ENCODE measurements at regions not wholly inside any gene's neighbourhood (a gene's known extent, or its start where the extent isn't known, plus 50 kb on each side); places are given as distances from the start of the nearest gene placed in this dataset.

- Histone ChIP-seq H3K27me3 (ENCODE audit: low read depth) (no peaks in the 10 kb centered on the region), H3K9me3 (no peaks in the 10 kb centered on the region), H3K4me1 (no peaks in the 10 kb centered on the region), H3K4me3 (no peak overlapping the region), H3K36me3 (replicated peaks) (no peaks in the 10 kb centered on the region)
- DNase-seq (ENCODE audit: low spot score in 2 of 2): no peak
- in situ Hi-C loops (cut with MboI; ENCODE audit: low sequenced_read_pairs): no loop called here
These were observed 124.5 kb downstream of the LRIG3 start for GRCh38 chr12:58795825-58796224.

- no peaks in the 10 kb centered on the region for H3K27me3 ChIP-seq (ENCODE audit: low read depth)
- H3K36me3 ChIP-seq (replicated peaks): no peaks in the 10 kb centered on the region
- H3K4me1 ChIP-seq: no peaks in the 10 kb centered on the region
- in situ Hi-C loops (cut with MboI; ENCODE audit: low sequenced_read_pairs): no loop called here
- no peak overlapping the region for H3K4me3 ChIP-seq
- no peak for DNase-seq (ENCODE audit: low spot score in 2 of 2)
- no peaks in the 10 kb centered on the region for H3K9me3 ChIP-seq
These were observed 118.3 kb downstream of the LRIG3 start for GRCh38 chr12:58801986-58802385.

- 0 out of 2 replicates have a peak, but pooled peaks cover 4% of the 10 kb centered on the region for H3K27me3 ChIP-seq (ENCODE audit: low read depth)
- no peak for DNase-seq (ENCODE audit: low spot score in 2 of 2)
- in situ Hi-C loops (cut with MboI; ENCODE audit: low sequenced_read_pairs): no loop called here
These were observed 116.4 kb downstream of the LRIG3 start for GRCh38 chr12:58803908-58804307.

GRCh38 chr12:58804749-58805148, 115.6 kb downstream of the LRIG3 start:
- H3K4me1 ChIP-seq: no peaks in the 10 kb centered on the region
- H3K4me3 ChIP-seq: no peak overlapping the region
- H3K9me3 ChIP-seq: no peaks in the 10 kb centered on the region
- DNase-seq (ENCODE audit: low spot score in 2 of 2): peak; percentile 8 to 15
- H3K27me3 ChIP-seq (ENCODE audit: low read depth): 0 out of 2 replicates have a peak, but pooled peaks cover 4% of the 10 kb centered on the region
- in situ Hi-C loops (cut with MboI; ENCODE audit: low sequenced_read_pairs): no loop called here
- no peaks in the 10 kb centered on the region for H3K36me3 ChIP-seq (replicated peaks)

More at GRCh38 chr12:58803908-58804307, 116.4 kb downstream of the LRIG3 start:
- no peaks in the 10 kb centered on the region for H3K9me3 ChIP-seq
- no peak overlapping the region for H3K4me3 ChIP-seq
- H3K36me3 ChIP-seq (replicated peaks): no peaks in the 10 kb centered on the region
- no peaks in the 10 kb centered on the region for H3K4me1 ChIP-seq

- H3K4me1 ChIP-seq: no peaks in the 10 kb centered on the region
- in situ Hi-C loops (cut with MboI; ENCODE audit: low sequenced_read_pairs): no loop called here
- no peaks in the 10 kb centered on the region for H3K9me3 ChIP-seq
- DNase-seq (ENCODE audit: low spot score in 2 of 2): no peak
- H3K36me3 ChIP-seq (replicated peaks): no peaks in the 10 kb centered on the region
- 0 out of 2 replicates have a peak, but pooled peaks cover 4% of the 10 kb centered on the region for H3K27me3 ChIP-seq (ENCODE audit: low read depth)
- no peak overlapping the region for H3K4me3 ChIP-seq
These were observed 111.2 kb downstream of the LRIG3 start for GRCh38 chr12:58809064-58809607.

GRCh38 chr12:58811346-58811745, 109.0 kb downstream of the LRIG3 start:
- in situ Hi-C loops (cut with MboI; ENCODE audit: low sequenced_read_pairs): no loop called here
- Histone ChIP-seq H3K9me3 (no peaks in the 10 kb centered on the region), H3K4me1 (no peaks in the 10 kb centered on the region), H3K4me3 (no peak overlapping the region), H3K27me3 (ENCODE audit: low read depth) (0 out of 2 replicates have a peak, but pooled peaks cover 4% of the 10 kb centered on the region), H3K36me3 (replicated peaks) (no peaks in the 10 kb centered on the region)
- no peak for DNase-seq (ENCODE audit: low spot score in 2 of 2)

- H3K4me3 ChIP-seq: no peak overlapping the region
- DNase-seq (ENCODE audit: low spot score in 2 of 2): no peak
These were observed 108.1 kb downstream of the LRIG3 start for GRCh38 chr12:58812214-58812613.

GRCh38 chr12:58814036-58814435, 106.3 kb downstream of the LRIG3 start:
- in situ Hi-C loops (cut with MboI; ENCODE audit: low sequenced_read_pairs): no loop called here
- no peaks in the 10 kb centered on the region for H3K9me3 ChIP-seq
- no peaks in the 10 kb centered on the region for H3K36me3 ChIP-seq (replicated peaks)
- DNase-seq (ENCODE audit: low spot score in 2 of 2): peak in 1 of 2 experiments; percentile 30
- H3K4me1 ChIP-seq: no peaks in the 10 kb centered on the region
- H3K27me3 ChIP-seq (ENCODE audit: low read depth): no peaks in the 10 kb centered on the region
- H3K4me3 ChIP-seq: no peak overlapping the region

More at GRCh38 chr12:58812214-58812613, 108.1 kb downstream of the LRIG3 start:
- Histone ChIP-seq H3K4me1 (no peaks in the 10 kb centered on the region), H3K9me3 (no peaks in the 10 kb centered on the region), H3K36me3 (replicated peaks) (no peaks in the 10 kb centered on the region), H3K27me3 (ENCODE audit: low read depth) (0 out of 2 replicates have a peak, but pooled peaks cover 4% of the 10 kb centered on the region)
- in situ Hi-C loops (cut with MboI; ENCODE audit: low sequenced_read_pairs): no loop called here

GRCh38 chr12:58815235-58815634, 105.1 kb downstream of the LRIG3 start:
- Histone ChIP-seq H3K9me3 (no peaks in the 10 kb centered on the region), H3K36me3 (replicated peaks) (no peaks in the 10 kb centered on the region), H3K4me1 (peaks cover 4% of the 10 kb centered on the region; the same call in 1 of the 2 replicates), H3K4me3 (no peak overlapping the region), H3K27me3 (ENCODE audit: low read depth) (no peaks in the 10 kb centered on the region)
- DNase-seq (ENCODE audit: low spot score in 2 of 2): no peak
- in situ Hi-C loops (cut with MboI; ENCODE audit: low sequenced_read_pairs): no loop called here

GRCh38 chr12:58818546-58818945, 101.8 kb downstream of the LRIG3 start:
- Histone ChIP-seq H3K27me3 (ENCODE audit: low read depth) (no peaks in the 10 kb centered on the region), H3K4me3 (no peak overlapping the region), H3K9me3 (no peaks in the 10 kb centered on the region), H3K36me3 (replicated peaks) (no peaks in the 10 kb centered on the region), H3K4me1 (peaks cover 4% of the 10 kb centered on the region; the same call in 1 of the 2 replicates)
- in situ Hi-C loops (cut with MboI; ENCODE audit: low sequenced_read_pairs): no loop called here
- DNase-seq (ENCODE audit: low spot score in 2 of 2): no peak

GRCh38 chr12:58819345-58819744, 101.0 kb downstream of the LRIG3 start:
- DNase-seq (ENCODE audit: low spot score in 2 of 2): no peak
- in situ Hi-C loops (cut with MboI; ENCODE audit: low sequenced_read_pairs): no loop called here
- Histone ChIP-seq H3K4me1 (peaks cover 4% of the 10 kb centered on the region; the same call in 1 of the 2 replicates), H3K4me3 (no peak overlapping the region), H3K36me3 (replicated peaks) (no peaks in the 10 kb centered on the region), H3K27me3 (ENCODE audit: low read depth) (no peaks in the 10 kb centered on the region), H3K9me3 (no peaks in the 10 kb centered on the region)

- Histone ChIP-seq H3K36me3 (replicated peaks) (no peaks in the 10 kb centered on the region), H3K9me3 (no peaks in the 10 kb centered on the region), H3K27me3 (ENCODE audit: low read depth) (no peaks in the 10 kb centered on the region), H3K4me1 (peaks cover 4% of the 10 kb centered on the region; the same call in 1 of the 2 replicates), H3K4me3 (no peak overlapping the region)
- in situ Hi-C loops (cut with MboI; ENCODE audit: low sequenced_read_pairs): no loop called here
- peak in 1 of 2 experiments; percentile 15 for DNase-seq (ENCODE audit: low spot score in 2 of 2)
These were observed 100.3 kb downstream of the LRIG3 start for GRCh38 chr12:58819985-58820384.

Measured in HAP-1 (cell line).